Left hindlimb (tissue), 1 donor: ENCODE measurements at regions not wholly inside any gene's neighbourhood (a gene's known extent, or its start where the extent isn't known, plus 50 kb on each side); places are given as distances from the start of the nearest gene placed in this dataset.

ENCODE experiments used
- DNase-seq: peaks from one replicate; pipeline ENCODE4 v3.0.0-alpha.2; 2018

DNA sequence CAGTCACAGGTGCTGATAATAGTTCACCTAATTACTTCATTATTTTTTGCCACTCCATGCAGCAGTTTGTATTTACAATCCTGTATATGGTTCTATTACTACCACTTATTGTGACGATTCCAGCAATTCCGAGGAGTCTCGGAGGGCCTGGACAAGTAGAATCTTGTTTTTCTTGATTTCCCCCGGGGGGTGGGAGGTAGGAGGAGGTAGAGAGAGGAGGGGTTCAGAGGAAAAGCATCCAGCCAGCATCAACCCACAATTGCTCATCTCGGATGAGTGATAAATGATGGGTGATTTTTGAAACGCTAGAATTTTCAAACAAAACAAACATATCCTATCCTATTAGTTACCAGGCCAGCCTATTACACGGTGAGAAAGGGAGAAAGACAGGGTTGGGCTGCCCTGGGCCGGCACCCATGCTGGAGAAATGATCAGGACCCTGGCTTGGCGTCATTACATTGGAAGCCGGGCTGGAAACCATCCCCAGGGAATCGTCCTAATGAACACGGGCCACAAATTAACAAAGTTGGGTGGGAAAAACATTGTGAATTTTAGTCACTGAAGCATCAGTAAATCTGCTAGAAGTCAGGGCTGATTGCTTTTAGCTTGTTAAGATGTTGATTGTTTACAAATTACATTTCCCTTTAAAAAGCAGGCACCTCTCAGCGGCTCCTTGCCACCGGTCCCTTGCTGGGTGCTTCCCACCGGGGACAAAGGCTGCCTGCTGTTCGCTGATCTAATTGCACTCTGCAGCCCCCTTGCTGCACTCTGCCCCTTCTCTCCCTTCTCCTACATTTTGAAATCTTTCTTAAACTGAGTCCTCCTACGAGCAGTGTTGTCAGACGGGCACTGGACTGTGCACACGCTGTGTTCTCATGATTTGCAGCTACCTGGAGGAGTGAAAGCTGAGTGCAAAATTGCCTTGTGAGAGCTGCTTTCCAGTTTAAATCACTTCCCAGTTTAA is 95.5 kb downstream of the FAM204A start:
- no peak for DNase-seq

DNA sequence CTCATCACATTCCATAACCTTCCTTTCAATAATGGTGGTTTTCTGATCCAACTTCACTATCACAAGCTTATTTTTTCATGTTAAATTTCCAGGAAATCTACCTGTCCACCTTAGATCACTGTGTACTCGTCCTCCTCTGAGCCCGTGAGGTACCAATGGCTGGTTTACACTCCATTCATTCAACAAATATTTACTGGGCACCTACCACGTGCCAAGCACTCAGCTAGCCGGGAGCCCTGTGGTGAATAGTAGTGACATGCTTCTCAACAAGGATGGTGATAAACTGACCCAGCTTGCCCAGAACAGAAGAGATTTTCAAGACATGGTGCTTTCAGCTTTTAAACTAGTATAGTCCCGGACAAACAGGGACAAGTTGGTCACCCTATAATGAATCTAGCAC is 98.2 kb downstream of the FAM204A start:
- no peak for DNase-seq

DNA sequence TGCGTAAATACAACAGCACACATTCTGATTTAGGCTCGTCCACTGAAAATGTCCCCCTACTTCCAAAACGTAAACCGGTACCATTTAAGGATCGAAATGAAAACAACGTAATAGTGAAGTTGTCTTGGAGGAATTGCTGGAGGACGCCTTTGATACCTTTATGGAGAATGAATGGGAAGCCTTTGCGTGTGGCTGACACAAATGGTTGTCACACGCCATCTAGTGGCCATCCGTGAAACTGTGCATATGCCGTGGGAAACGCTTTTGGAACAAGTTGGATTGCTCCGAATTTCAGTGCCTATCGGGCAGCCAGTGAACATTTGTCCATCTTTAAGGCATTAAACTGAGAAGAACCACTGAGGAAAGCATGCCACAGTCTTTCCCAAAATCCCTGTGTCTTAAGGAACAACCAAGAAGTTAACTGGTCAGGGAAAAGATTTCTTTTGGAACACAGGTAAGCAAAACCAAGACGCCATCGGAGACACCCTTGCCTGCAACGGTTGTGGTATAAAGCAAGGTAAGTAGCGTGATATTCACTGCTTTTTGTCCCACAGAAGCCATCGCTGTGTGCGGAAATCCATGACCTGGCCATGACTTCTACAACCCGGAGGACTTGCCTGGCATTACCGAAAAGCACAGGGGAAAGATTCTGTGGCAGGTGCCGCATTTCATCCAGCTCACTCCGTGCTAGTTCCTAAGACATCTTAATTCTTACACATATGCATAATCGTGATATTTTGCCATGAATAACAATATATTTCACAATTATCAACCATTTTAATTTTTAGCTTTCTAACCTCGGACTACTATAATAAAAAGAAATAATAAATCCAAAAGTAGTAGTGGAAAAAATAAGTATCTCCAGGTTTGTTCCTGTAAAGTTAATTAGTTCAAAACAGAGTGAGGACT is 100.6 kb downstream of the FAM204A start:
- DNase-seq: peak; percentile 79

- DNase-seq: no peak
These were observed 102.9 kb downstream of the FAM204A start for GRCh38 chr10:118239236-118239630.

GRCh38 chr10:118238573-118239235 is 103.4 kb downstream of the FAM204A start:
- no peak for DNase-seq

- DNase-seq: no peak
These were observed 104.2 kb downstream of the FAM204A start for GRCh38 chr10:118237930-118238329.

- DNase-seq: peak; percentile 58
These were observed 107.4 kb downstream of the FAM204A start for GRCh38 chr10:118234683-118235082.

DNA sequence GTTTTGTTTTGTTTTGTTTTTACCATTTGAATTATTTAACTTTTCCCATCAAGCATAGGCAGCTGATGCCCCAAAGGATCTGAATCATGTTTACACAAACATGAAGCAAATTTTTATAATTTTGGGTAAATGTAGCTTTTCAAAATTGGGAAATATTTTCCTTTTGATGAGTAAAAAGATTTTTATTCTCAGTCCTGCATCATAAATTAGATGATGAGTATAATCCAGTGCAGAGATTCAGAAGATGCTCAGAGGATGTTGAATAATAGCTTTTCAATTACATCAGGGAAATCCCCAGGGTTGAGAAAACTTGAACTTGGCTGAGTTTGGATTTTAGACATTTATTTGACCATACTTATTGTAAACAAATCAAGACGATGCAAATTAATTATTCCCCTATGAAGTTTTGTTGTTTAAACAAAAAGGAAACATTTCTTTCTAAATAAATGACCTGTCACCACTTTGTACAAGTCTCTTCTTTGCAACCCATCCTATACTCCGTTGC is 121.7 kb downstream of the FAM204A start:
- no peak for DNase-seq

- DNase-seq: no peak
These were observed 123.6 kb downstream of the FAM204A start for GRCh38 chr10:118218562-118218961.

DNA sequence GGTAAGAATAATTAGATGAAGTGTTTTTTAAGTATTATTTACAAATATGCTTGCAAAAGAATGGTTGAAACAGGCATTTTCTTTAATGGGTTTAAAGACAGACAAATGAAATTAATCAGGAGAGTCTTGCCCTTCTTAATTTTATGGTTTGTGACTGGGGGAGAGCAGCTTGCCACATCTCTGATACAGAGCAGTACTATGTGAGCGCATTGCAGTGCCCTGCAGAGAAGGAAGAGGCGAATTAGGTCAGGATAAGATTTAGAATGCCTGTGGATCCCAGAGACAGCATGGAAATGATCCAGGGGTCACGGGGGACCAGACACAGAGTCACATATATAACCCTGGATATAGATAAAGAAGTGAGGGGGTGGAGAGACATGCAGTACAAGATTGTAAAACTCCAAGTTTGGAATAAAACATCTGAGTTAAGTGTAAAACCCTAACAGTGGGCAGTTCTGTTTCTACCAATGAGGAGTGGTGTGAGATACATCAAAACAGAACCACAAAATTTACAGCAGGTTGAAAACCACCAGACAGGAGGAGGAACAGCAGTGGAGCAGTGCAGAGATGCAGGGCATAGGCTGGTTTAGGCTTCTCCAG is 125.5 kb downstream of the FAM204A start:
- no peak for DNase-seq

DNA sequence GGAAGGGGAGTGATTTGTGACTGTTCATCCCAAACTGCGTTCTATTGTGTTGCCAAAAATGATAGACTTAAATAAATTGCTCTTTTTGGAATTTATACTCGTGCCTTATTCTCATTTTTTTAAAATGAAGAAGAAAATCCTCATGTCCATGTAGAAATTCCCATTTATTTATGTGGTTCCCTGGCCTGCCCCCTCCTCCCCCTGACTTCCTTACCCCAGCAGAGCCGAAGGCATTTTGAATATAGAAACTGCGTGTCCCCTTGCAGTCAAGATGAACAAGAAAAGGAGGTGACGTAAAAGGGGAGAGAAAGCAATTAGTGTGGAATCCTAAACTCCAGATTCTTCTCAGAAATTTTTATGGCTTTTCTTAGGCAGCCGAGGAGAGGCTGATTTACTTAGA is 126.1 kb downstream of the FAM204A start:
- no peak for DNase-seq

DNA sequence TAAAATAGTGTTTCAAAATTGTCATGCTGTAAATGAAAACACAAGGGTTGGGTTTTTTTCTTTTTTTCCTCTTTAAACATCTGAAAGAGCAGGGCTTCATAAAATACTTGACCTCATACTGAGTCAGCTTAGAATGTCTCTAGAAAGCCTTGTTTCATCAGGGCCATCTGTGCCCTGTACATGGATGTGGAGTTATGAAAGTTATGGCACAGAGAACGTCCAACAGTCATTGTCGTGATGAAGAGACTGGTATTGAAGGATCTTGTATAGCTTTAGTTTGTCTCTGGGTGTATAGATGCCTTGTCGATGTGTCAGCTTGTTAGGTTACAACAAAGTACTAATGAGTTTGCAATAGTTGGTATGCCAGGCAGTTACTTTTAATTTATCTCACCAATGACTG is 127.3 kb downstream of the FAM204A start:
- no peak for DNase-seq

GRCh38 chr10:118213436-118213835 is 128.7 kb downstream of the FAM204A start:
- DNase-seq: no peak

DNA sequence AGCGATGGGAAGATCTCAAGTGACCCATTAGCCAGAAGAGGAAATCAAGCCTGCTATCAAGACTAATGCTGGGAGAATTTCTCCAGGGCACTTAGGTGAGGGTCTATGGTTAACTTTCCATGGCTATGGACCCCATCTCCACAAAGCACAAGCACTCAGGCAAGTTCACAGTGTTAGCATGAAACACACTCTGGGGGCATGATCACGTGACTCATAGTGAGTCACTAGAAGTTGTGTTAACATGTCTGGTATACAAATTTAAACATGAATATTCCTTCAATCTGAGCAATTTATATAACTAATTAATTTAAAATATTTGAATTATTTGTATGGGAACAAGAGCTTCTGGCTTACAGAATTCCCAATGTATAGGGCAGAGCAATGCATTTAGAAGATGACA is 131.8 kb downstream of the FAM204A start:
- DNase-seq: no peak

GRCh38 chr10:118209215-118209614 is 132.9 kb downstream of the FAM204A start:
- DNase-seq: no peak

- DNase-seq: no peak
These were observed 134.6 kb downstream of the FAM204A start for GRCh38 chr10:118207470-118208007.

DNA sequence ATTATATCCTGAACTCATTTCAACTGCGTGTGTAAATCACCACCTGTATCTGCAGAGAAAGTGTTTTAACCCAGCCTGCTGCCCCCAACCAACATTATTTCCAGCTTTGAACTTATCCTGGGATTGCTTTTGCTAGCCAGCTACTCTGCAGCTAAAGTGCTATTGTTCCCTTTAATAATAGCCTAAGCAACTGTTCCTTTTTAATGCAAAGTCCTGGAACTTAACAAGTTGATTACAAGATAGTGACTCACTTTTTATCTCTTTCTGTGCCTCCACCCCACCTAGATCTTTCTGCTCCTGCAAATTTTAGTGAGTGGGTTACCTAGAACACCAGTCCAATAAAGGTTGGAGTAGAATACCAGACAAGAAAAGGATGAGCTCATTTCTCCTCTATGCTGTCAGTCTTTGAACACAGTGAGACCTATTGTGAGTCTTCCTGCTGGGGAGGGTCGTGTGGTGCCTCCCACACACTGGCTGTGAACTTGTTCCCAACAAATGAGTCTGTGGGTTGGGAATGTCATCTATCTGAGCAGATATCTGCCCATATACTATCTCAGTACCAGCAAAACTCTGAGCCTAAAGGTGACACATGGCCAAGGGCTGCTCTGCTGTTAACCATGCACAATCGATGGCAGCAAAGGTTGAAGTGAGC is 137.7 kb downstream of the FAM204A start:
- no peak for DNase-seq

GRCh38 chr10:118203461-118203860 is 138.7 kb downstream of the FAM204A start:
- no peak for DNase-seq

DNA sequence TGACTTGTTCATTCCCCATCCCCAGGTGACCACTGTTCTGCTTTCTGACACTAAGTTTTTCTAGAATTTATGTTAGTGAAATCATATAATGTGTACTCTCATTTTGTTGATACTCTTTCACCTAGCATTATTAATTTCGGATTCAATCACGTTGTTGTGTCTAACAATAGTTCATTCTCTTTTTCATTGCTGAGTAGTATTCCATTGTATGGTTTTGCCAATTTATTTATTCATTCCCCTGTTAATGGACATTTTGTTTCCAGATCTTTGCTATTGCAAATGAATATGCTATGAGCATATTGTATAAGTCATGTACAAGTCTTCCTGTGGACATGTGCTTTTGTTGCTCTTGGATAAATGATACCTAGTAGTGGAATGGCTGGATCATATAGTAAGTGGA is 146.4 kb downstream of the FAM204A start:
- DNase-seq: no peak

GRCh38 chr10:118193642-118194041 is 146.9 kb upstream of the RAB11FIP2 start:
- DNase-seq: no peak

DNA sequence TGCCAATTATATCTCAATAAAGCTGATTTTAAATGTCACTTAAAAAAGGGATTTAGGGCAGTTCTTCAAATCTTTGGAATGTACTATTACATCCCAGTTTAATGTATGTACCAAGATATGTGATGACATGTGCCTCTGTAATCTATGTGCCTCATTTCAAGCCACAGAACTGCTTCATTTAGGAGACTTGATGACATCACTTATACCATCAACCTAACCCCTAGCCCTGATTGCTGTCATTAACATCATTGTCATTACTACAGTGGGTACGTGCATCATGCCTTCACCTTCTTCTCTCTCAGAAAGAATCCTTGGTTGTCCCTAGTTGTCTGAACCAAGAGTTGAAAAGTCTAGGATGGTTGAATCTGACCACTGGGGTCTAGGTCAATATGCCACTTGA is 134.3 kb upstream of the RAB11FIP2 start:
- no peak for DNase-seq

- DNase-seq: no peak
These were observed 128.4 kb upstream of the RAB11FIP2 start for GRCh38 chr10:118175148-118175547.
